Loucy (cell line): ENCODE measurements at regions not wholly inside any gene's neighbourhood (a gene's known extent, or its start where the extent isn't known, plus 50 kb on each side); places are given as distances from the start of the nearest gene placed in this dataset.

Experiments used
- EZH2phosphoT487 ChIP-seq: fragments of 200-600 bp; IDR thresholded peaks from 2 replicates; pipeline ENCODE4 v1.6.1; 2018; ENCODE audit warnings: antibody characterized with exemption, mild to moderate bottlenecking, moderate library complexity, borderline replicate concordance
- TF ChIP-seq, protein P1 (sequence below): fragments of 200-600 bp; sonication (generic); conservative IDR thresholded peaks from 2 replicates; pipeline ENCODE4 v1.5.1; 2014; ENCODE audit warnings: mild to moderate bottlenecking, antibody characterized with exemption, low read length

DNA sequence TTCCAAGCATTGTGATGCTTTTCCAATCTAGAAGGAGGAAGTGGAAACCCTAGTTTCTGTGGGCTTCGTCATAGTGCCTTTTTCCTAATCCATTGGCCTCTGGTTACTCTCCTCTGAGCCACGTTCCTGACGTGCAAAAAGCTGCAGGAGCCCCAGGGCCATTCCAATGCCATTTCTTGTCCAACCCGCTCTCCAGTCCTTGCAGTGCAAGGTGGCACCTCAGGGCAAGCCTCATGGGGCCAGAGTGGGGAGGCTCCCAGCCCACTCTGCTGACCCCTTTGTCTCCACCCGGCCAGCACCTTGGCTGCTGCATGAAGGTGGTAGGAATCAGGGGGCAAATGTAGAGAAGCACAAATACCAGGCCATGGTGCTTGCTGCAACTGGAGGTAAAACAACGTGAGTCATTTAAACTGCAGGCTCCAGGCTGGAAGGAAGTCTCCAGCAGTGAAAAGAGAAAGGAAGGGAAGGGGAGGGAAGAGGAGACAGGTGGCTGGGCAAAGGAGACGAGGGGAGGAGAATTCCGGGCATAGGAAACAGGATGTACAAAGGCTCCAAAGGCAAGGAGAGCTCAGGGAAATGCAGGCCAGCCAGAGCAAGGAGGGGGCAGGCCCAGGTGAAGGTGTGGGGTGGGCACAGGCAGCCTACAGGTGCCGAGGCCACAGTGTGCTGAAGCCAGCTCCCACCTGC is 168.2 kb upstream of the TNRC6C start:
- TF ChIP-seq, protein P1, sequence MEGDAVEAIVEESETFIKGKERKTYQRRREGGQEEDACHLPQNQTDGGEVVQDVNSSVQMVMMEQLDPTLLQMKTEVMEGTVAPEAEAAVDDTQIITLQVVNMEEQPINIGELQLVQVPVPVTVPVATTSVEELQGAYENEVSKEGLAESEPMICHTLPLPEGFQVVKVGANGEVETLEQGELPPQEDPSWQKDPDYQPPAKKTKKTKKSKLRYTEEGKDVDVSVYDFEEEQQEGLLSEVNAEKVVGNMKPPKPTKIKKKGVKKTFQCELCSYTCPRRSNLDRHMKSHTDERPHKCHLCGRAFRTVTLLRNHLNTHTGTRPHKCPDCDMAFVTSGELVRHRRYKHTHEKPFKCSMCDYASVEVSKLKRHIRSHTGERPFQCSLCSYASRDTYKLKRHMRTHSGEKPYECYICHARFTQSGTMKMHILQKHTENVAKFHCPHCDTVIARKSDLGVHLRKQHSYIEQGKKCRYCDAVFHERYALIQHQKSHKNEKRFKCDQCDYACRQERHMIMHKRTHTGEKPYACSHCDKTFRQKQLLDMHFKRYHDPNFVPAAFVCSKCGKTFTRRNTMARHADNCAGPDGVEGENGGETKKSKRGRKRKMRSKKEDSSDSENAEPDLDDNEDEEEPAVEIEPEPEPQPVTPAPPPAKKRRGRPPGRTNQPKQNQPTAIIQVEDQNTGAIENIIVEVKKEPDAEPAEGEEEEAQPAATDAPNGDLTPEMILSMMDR, result no peak
- no peak for TF ChIP-seq EZH2phosphoT487
